ENCODE measurements at regions not wholly inside any gene's neighbourhood (a gene's known extent, or its start where the extent isn't known, plus 50 kb on each side); places are given as distances from the start of the nearest gene placed in this dataset.

DNA sequence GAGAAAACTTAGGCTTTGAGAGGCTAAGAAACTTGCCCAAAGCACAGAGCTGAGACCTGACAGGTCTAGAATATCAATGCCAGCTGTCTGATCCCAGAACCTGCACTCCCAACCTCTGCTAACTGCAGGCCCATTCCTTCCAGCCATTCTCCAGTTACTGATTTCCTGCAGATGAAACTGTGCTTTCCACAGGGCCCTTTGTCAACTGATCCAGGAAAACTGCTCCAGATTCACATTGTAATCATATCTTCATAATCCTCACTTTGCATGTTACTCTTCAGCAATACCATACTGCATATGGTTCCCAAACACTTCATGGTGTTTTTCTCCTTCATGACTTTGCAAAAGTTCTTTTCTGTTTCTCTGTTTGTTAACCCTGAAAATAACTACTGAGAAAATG is 100.6 kb downstream of the RAP2A start (continued):
- TF ChIP-seq HMGXB4 (CRISPR knock-in tag; IDR thresholded peaks at IDR 0.05; ENCODE audit: borderline replicate concordance) (no peak), ZFP36 (IDR thresholded peaks at IDR 0.05; ENCODE audit: borderline replicate concordance, partially characterized antibody) (no peak), EP300 (IDR thresholded peaks at IDR 0.05) (no peak), RARB (CRISPR knock-in tag; IDR thresholded peaks at IDR 0.05) (no peak), CHD2 (IDR thresholded peaks at IDR 0.05; ENCODE audit: low read length, partially characterized antibody) (no peak), RFX5 (IDR thresholded peaks at IDR 0.05) (no peak), HOXA7 (CRISPR knock-in tag; IDR thresholded peaks at IDR 0.05) (no peak), ZC3H11A (IDR thresholded peaks at IDR 0.05) (no peak)
- TF ChIP-seq, protein P1, sequence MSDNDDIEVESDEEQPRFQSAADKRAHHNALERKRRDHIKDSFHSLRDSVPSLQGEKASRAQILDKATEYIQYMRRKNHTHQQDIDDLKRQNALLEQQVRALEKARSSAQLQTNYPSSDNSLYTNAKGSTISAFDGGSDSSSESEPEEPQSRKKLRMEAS (IDR thresholded peaks at IDR 0.05) = no peak

- no peak overlapping the region for H3K27ac ChIP-seq
- H3K4me3 ChIP-seq = no peak overlapping the region
- no peak for DNase-seq (ENCODE audit: low read depth in 1 of 2, low spot score in 1 of 2)
- no peak for TF ChIP-seq FOSL2 (IDR thresholded peaks at IDR 0.05)
- no peak for TF ChIP-seq FOSL2 (CRISPR knock-in tag; IDR thresholded peaks at IDR 0.05)
- TF ChIP-seq RARB (CRISPR knock-in tag; IDR thresholded peaks at IDR 0.05) = no peak
- TF ChIP-seq EP300 (IDR thresholded peaks at IDR 0.05) = no peak
- TF ChIP-seq FOXS1 (CRISPR knock-in tag; IDR thresholded peaks at IDR 0.05) = no peak
- TF ChIP-seq MAZ (IDR thresholded peaks at IDR 0.05; ENCODE audit: borderline replicate concordance, low read depth, low read length) = no peak
- no peak for TF ChIP-seq KDM1A (IDR thresholded peaks at IDR 0.05; ENCODE audit: low read depth)
- TF ChIP-seq CHD4 (IDR thresholded peaks at IDR 0.05; ENCODE audit: borderline replicate concordance) = no peak
- TF ChIP-seq MYC (IDR thresholded peaks at IDR 0.05; ENCODE audit: borderline replicate concordance, low read length) = no peak
- no peak for TF ChIP-seq NR3C1 (IDR thresholded peaks at IDR 0.05)
- TF ChIP-seq ZFP36 (IDR thresholded peaks at IDR 0.05; ENCODE audit: borderline replicate concordance, partially characterized antibody) = no peak
- no peak for TF ChIP-seq SMC3 (IDR thresholded peaks at IDR 0.05)
- TF ChIP-seq PHF8 (IDR thresholded peaks at IDR 0.05; ENCODE audit: borderline replicate concordance, low read depth) = no peak
- no peak for FAIRE-seq
- H3K4me2 ChIP-seq = no peak overlapping the region
- 0% methylated on average over 1 of the region's 1 CpG for WGBS (ENCODE audit: missing lambda C conversion rate)
- no peaks in the 10 kb centered on the region for H3K4me1 ChIP-seq
- CTCF ChIA-PET = no interaction called here
- POLR2A ChIA-PET = interaction anchor here (0.6 kb wide), 1 partner anchor 412 kb away, joined by 5 read pairs; no protein-coding TSS in a partner anchor
- no peak for ATAC-seq
- no peaks in the 10 kb centered on the region for H3K9me3 ChIP-seq
Measured at GRCh38 chr13:97535614-97536013, 101.6 kb downstream of the RAP2A start.

DNA sequence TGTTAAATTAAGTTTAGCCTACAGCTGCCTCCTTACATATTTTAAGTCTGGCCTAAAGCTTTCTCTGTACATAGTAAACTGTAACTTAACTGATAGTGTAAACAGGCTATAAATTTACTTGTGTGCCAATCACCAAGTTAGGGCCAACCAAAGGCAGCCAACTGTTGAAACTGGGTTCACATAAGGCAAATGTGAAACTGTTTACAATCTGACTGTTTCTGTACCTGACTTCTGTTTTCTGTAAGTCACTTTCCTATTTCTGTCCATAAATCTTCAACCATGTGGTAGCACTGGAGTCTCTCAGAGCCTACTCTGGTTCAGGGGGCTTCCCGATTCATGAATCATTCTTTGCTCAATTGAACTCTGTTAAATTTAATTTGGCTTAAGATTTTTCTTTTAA is 103.1 kb downstream of the RAP2A start:
- POLR2A ChIA-PET = no interaction called here
- H3K4me3 ChIP-seq = no peak overlapping the region
- ATAC-seq (no peak), DNase-seq (ENCODE audit: low read depth in 1 of 2, low spot score in 1 of 2) (no peak), FAIRE-seq (no peak)
- H3K4me2 ChIP-seq = no peak overlapping the region
- 88% methylated on average over 1 of the region's 1 CpG for WGBS (ENCODE audit: missing lambda C conversion rate)
- TF ChIP-seq FOSL2 (IDR thresholded peaks at IDR 0.05) (no peak), FOSL2 (CRISPR knock-in tag; IDR thresholded peaks at IDR 0.05) (no peak)
- H3K9me3 ChIP-seq = no peaks in the 10 kb centered on the region
- no peak overlapping the region for H3K27ac ChIP-seq
- H3K4me1 ChIP-seq = no peaks in the 10 kb centered on the region
- CTCF ChIA-PET = no interaction called here

DNA sequence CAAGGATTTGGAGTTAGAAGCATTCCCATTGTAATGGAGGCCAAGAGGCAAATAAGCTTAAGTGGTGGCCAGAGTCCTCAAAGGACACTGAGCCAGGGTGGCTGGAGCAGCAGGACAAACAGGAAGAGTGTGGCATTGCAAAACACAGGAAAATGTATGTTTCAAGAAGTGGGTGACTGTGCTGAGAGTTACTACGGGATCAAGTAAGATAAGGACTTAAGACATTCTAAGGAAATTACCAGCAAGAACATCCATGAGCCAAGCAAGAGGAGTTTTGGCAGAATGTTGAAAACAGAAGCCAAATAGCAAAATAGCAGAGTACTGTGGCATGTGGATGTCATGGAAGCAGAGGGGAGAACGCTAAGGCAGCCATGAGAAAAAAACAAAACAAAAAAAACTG is 104.2 kb downstream of the RAP2A start:
- ATAC-seq = no peak
- ChIA-PET POLR2A (no interaction called here), CTCF (no interaction called here)
- 6% methylated on average over 2 of the region's 2 CpGs for WGBS (ENCODE audit: missing lambda C conversion rate)
- TF ChIP-seq KDM5A (IDR thresholded peaks at IDR 0.05) (no peak), E2F6 (IDR thresholded peaks at IDR 0.05; ENCODE audit: borderline replicate concordance, low read depth) (no peak)
- Histone ChIP-seq H3K4me1 (no peaks in the 10 kb centered on the region), H3K4me3 (no peak overlapping the region), H3K9me3 (no peaks in the 10 kb centered on the region), H3K4me2 (no peak overlapping the region), H3K27ac (no peak overlapping the region)
- FAIRE-seq = no peak
- no peak for DNase-seq (ENCODE audit: low read depth in 1 of 2, low spot score in 1 of 2)

Data from A549 (cell line).